Left lobe of liver (tissue), 2 donors: ENCODE measurements at regions not wholly inside any gene's neighbourhood (a gene's known extent, or its start where the extent isn't known, plus 50 kb on each side); places are given as distances from the start of the nearest gene placed in this dataset.

Source experiments
- ATAC-seq: fragments of 200-7000 bp; cut with Tn5 transposase; one replicate; pipeline ENCODE4 v1.9.1; 2020; ENCODE audit warnings: mild to moderate bottlenecking, moderate library complexity
- DNase-seq: peaks from one replicate; pipeline ENCODE4 v3.0.0-alpha.2; 2020; ENCODE audit warnings: low spot score
- donor health status: DM: no; HTN: no; CAD: no; lungs with moderate emphysema.
- donor health status: DM: no; HTN: yes; CAD: no.

GRCh38 chr11:115903179-115903578 lies 399.0 kb upstream of the CADM1 start:
- DNase-seq (no peak), ATAC-seq (no peak)

GRCh38 chr11:115901069-115901468 lies 396.9 kb upstream of the CADM1 start:
- peak; percentile 51 for ATAC-seq
- no peak for DNase-seq

- ATAC-seq = no peak
- no peak for DNase-seq
These were observed 395.9 kb upstream of the CADM1 start for GRCh38 chr11:115900111-115900510.

- DNase-seq (no peak), ATAC-seq (no peak)
These were observed 393.5 kb upstream of the CADM1 start for GRCh38 chr11:115897707-115898106.

GRCh38 chr11:115896084-115896483 lies 391.9 kb upstream of the CADM1 start:
- ATAC-seq = no peak
- no peak for DNase-seq

GRCh38 chr11:115895594-115895993 lies 391.4 kb upstream of the CADM1 start:
- ATAC-seq = no peak
- no peak for DNase-seq

GRCh38 chr11:115894176-115894575 lies 390.0 kb upstream of the CADM1 start:
- ATAC-seq = no peak

GRCh38 chr11:115893461-115894099 lies 389.4 kb upstream of the CADM1 start:
- DNase-seq (no peak), ATAC-seq (no peak)

More at GRCh38 chr11:115894176-115894575, 390.0 kb upstream of the CADM1 start:
- no peak for DNase-seq

GRCh38 chr11:115892016-115892415 lies 387.8 kb upstream of the CADM1 start:
- DNase-seq (no peak), ATAC-seq (no peak)

- no peak for DNase-seq
- ATAC-seq = no peak
These were observed 387.4 kb upstream of the CADM1 start for GRCh38 chr11:115891581-115891980.

- no peak for DNase-seq
- ATAC-seq = no peak
These were observed 386.3 kb upstream of the CADM1 start for GRCh38 chr11:115890500-115890899.

- DNase-seq (no peak), ATAC-seq (no peak)
These were observed 385.5 kb upstream of the CADM1 start for GRCh38 chr11:115889712-115890111.

GRCh38 chr11:115887727-115888126 lies 383.5 kb upstream of the CADM1 start:
- ATAC-seq = no peak
- DNase-seq = no peak

- DNase-seq = no peak
- no peak for ATAC-seq
These were observed 383.1 kb upstream of the CADM1 start for GRCh38 chr11:115887316-115887715.

GRCh38 chr11:115886422-115886733 lies 382.2 kb upstream of the CADM1 start:
- no peak for DNase-seq
- no peak for ATAC-seq

GRCh38 chr11:115885535-115886421 lies 381.6 kb upstream of the CADM1 start:
- no peak for DNase-seq
- no peak for ATAC-seq

GRCh38 chr11:115884800-115885534 lies 380.8 kb upstream of the CADM1 start:
- ATAC-seq (no peak), DNase-seq (no peak)

GRCh38 chr11:115874843-115875242 lies 370.6 kb upstream of the CADM1 start:
- DNase-seq (no peak), ATAC-seq (no peak)

- no peak for ATAC-seq
- DNase-seq = no peak
These were observed 369.6 kb upstream of the CADM1 start for GRCh38 chr11:115873813-115874212.

- ATAC-seq = no peak
- no peak for DNase-seq
These were observed 368.2 kb upstream of the CADM1 start for GRCh38 chr11:115872416-115872815.

- DNase-seq (no peak), ATAC-seq (no peak)
These were observed 367.0 kb upstream of the CADM1 start for GRCh38 chr11:115871161-115871760.
